Ishikawa (cell line): ENCODE measurements at regions not wholly inside any gene's neighbourhood (a gene's known extent, or its start where the extent isn't known, plus 50 kb on each side); places are given as distances from the start of the nearest gene placed in this dataset.

ENCODE experiments used
- CEBPB ChIP-seq: IDR thresholded peaks from 2 replicates; pipeline ENCODE4 v1.6.1; 2012
- CREB1 ChIP-seq: IDR thresholded peaks from 2 replicates; pipeline ENCODE4 v1.6.1; 2012; ENCODE audit warnings: low read depth
- EGR1 ChIP-seq: IDR thresholded peaks from 2 replicates; pipeline ENCODE4 v1.6.1; 2012
- EP300 ChIP-seq: IDR thresholded peaks from 2 replicates; pipeline ENCODE4 v1.6.1; 2012; ENCODE audit warnings: borderline replicate concordance
- FOXM1 ChIP-seq: IDR thresholded peaks from 2 replicates; pipeline ENCODE4 v1.6.1; 2012; ENCODE audit warnings: low read depth, borderline replicate concordance
- NFIC ChIP-seq: IDR thresholded peaks from 2 replicates; pipeline ENCODE4 v1.6.1; 2012
- RAD21 ChIP-seq: IDR thresholded peaks from 2 replicates; pipeline ENCODE4 v1.6.1; 2012; ENCODE audit warnings: low read depth
- REST ChIP-seq: IDR thresholded peaks from 2 replicates; pipeline ENCODE4 v1.6.1; 2012; ENCODE audit warnings: low read depth, mild to moderate bottlenecking
- TAF1 ChIP-seq: IDR thresholded peaks from 2 replicates; pipeline ENCODE4 v1.6.1; 2012; ENCODE audit warnings: low read depth, mild to moderate bottlenecking
- TEAD4 ChIP-seq: IDR thresholded peaks from 2 replicates; pipeline ENCODE4 v1.6.1; 2012
- ZBTB7A ChIP-seq: IDR thresholded peaks from 2 replicates; pipeline ENCODE4 v1.6.1; 2012; ENCODE audit warnings: low read depth

- no peak for TF ChIP-seq REST
- no peak for TF ChIP-seq EGR1
- TF ChIP-seq FOXM1, result no peak
- TF ChIP-seq ZBTB7A, result no peak
- no peak for TF ChIP-seq NFIC
- TF ChIP-seq EP300, result no peak
- no peak for TF ChIP-seq CREB1
- TF ChIP-seq TEAD4, result no peak
- no peak for TF ChIP-seq RAD21
- TF ChIP-seq CEBPB, result no peak
- TF ChIP-seq TAF1, result no peak
These were observed 59.6 kb upstream of the ZNF33B start for GRCh38 chr10:42697926-42698325.
